Fibroblast of villous mesenchyme (primary cell): ENCODE measurements at regions not wholly inside any gene's neighbourhood (a gene's known extent, or its start where the extent isn't known, plus 50 kb on each side); places are given as distances from the start of the nearest gene placed in this dataset.
A peak's percentile ranks its signal among the peaks of the same experiment; 100 is the strongest.

Experiments used
- DNase-seq: peaks from one replicate; pipeline ENCODE4 v3.0.0-alpha.2; 2010; ENCODE audit warnings: low read depth
- H3K4me3 ChIP-seq: 2 replicates; pipeline ENCODE4 v1.5.1; 2011; ENCODE audit warnings: low read depth, mild to moderate bottlenecking, low read length
- TF ChIP-seq, protein P1 (sequence below): IDR thresholded peaks from 2 replicates; pipeline ENCODE4 v1.5.1; 2012; ENCODE audit warnings: low read depth, mild to moderate bottlenecking, low read length; ENCODE audit not compliant: insufficient read depth

DNA sequence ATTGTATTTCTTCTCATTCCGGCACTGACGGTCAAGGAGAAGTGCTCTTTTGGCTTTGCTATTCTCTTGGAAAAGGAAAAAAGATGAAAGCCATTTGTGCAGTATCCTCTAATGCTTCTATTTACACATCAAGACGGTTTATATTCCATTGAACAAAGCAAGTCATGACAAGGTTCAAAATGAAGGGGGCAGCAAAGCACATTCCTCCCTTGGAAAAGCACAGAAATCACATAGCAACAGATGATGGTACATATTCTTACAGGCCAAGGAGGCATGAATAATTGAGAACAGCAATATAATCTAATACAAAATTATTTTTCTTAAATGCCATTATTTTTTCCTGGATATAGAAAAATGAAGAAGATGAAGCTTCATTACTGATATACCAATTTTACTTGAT, 508.2 kb upstream of the JAG1 start:
- TF ChIP-seq, protein P1, sequence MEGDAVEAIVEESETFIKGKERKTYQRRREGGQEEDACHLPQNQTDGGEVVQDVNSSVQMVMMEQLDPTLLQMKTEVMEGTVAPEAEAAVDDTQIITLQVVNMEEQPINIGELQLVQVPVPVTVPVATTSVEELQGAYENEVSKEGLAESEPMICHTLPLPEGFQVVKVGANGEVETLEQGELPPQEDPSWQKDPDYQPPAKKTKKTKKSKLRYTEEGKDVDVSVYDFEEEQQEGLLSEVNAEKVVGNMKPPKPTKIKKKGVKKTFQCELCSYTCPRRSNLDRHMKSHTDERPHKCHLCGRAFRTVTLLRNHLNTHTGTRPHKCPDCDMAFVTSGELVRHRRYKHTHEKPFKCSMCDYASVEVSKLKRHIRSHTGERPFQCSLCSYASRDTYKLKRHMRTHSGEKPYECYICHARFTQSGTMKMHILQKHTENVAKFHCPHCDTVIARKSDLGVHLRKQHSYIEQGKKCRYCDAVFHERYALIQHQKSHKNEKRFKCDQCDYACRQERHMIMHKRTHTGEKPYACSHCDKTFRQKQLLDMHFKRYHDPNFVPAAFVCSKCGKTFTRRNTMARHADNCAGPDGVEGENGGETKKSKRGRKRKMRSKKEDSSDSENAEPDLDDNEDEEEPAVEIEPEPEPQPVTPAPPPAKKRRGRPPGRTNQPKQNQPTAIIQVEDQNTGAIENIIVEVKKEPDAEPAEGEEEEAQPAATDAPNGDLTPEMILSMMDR: no peak
- DNase-seq: no peak
- H3K4me3 ChIP-seq: no peak overlapping the region

DNA sequence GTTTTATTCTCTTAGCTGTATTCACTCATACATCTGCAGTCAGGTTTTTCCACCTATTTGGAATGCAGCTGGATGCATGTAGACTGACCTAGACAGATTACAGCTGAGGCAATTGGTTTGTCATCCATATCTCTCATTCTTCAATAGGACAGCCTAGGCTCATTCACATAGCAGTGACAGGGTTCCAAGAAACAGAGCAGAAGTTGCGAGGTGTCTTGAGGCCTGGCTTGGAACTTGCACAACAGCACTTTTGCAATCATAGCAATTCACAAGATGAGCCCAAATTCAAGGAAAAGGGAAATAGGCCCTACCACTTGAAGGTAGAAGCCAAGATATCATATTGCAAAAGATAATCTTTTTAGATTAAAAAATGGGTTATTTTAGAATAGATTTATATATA, 508.9 kb upstream of the JAG1 start:
- H3K4me3 ChIP-seq: no peak overlapping the region
- DNase-seq: peak; percentile 27
- TF ChIP-seq, protein P1: no peak

DNA sequence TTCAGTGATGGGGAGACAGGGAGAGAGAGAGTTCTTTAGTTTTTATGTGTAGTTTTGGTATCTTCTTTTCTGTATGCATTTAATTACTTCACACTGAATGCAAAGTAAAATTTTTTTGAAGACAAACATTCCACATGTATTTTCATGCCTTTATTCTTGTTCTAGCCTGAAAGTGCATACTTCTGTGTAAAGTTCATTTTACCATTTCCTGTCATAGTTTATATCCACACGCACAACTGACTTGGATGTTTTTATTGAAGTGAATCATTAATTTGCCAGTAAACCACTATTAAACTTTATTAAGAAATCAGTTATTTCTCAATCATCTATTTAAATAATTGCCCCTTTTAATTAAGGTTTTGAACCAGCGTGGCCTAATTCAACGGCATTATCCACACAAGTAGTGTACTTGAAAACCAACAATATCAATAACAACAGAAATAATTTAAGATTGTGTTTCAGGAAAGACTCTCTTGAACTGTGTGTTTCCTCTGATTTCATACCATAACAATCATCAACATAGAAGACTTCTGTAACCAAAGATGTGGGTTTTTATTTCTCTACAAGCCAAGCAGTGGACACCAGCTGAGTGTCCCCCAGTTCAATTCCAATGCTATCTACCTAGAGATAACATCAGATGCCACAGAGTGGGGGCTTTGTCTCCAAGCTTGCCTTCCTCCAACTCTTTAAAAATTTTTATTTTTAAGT, 512.7 kb upstream of the JAG1 start:
- H3K4me3 ChIP-seq: no peak overlapping the region
- TF ChIP-seq, protein P1: no peak
- DNase-seq: peak; percentile 23

GRCh38 chr20:11188843-11189603, 515.2 kb upstream of the JAG1 start:
- DNase-seq: no peak
- no peak overlapping the region for H3K4me3 ChIP-seq
- TF ChIP-seq, protein P1: no peak

DNA sequence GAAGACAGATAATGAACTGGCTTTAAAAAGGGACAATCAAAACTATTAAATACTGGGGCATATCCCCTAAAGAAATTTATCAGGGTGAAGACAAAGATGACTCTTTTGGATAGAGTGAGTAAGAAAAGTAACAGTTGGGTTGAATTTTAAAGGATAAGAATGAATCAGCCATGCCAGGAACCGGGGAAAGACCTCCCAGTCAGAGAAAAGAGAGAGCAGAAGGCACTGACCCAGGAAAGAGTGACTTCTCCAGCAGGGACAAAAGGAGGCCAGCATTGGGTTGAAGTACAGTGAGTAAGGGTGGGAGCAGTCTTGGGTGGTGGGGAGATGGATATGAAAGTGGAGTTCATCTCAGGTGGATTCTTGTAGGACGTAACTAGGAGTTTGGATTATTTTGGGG, 516.9 kb upstream of the JAG1 start:
- no peak overlapping the region for H3K4me3 ChIP-seq
- DNase-seq: no peak
- TF ChIP-seq, protein P1: no peak

DNA sequence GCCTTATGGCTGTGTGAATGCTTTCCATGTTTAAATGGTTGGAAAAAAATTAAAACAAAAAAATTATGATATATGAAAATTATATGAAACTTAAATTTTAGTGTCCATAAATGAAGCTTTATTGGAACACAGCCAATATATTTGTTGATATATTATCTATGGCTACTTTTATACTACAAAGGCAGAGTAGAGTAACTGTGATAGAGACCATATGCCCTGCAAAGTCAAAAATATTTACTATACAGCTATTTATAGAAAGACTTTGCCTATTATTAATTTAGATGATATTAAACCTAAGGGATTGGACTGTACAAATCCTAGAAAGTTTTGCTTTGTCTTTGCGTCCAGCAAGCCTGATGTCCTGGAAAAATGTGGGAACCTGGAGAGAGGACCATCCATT, 518.3 kb upstream of the JAG1 start:
- TF ChIP-seq, protein P1: no peak
- no peak overlapping the region for H3K4me3 ChIP-seq
- DNase-seq: no peak
